ENCODE measurements at regions not wholly inside any gene's neighbourhood (a gene's known extent, or its start where the extent isn't known, plus 50 kb on each side); places are given as distances from the start of the nearest gene placed in this dataset.

GRCh38 chr13:111051041-111051725 is 63.9 kb upstream of the ARHGEF7 start:
- no peak for TF ChIP-seq CTCF (conservative IDR thresholded peaks at IDR 0.05)
- TF ChIP-seq ZFX (IDR thresholded peaks at IDR 0.05), result no peak

Measured in C4-2B (cell line).